H1 (cell line): ENCODE measurements at regions not wholly inside any gene's neighbourhood (a gene's known extent, or its start where the extent isn't known, plus 50 kb on each side); places are given as distances from the start of the nearest gene placed in this dataset.

Experiments
- CTCF ChIA-PET: fragments of 300-600 bp; sonication (Branson Sonifier 250); formaldehyde crosslinking; loops from one replicate; lab custom pipeline; 2021; ENCODE audit not compliant: partially characterized antibody; lab: Charles Lee
- POLR2A ChIA-PET: fragments of 300-600 bp; sonication (Branson Sonifier 250); formaldehyde crosslinking; loops from one replicate; lab custom pipeline; 2021; ENCODE audit warnings: inconsistent platforms; ENCODE audit not compliant: partially characterized antibody; lab: Charles Lee
- DNase-seq, 2 experiments: peaks; one replicate each; pipeline versions ENCODE4 v3.0.0 to v3.0.0-alpha.2; 2010 to 2022; ENCODE audit warnings: low spot score in 2 of 2, low read depth in 1 of 2, mixed read lengths in 1 of 2
- FAIRE-seq: peaks from 2 replicates; lab custom pipeline; 2011; peaks lifted over from hg19 to GRCh38; lab: Jason Lieb, UNC
- H2AFZ ChIP-seq: 2 replicates; pipeline ENCODE4 v1.8.1; 2012; ENCODE audit warnings: low read length, inconsistent platforms
- H2AK5ac ChIP-seq: 2 replicates; pipeline ENCODE4 v1.6.1; 2013; ENCODE audit warnings: low read depth, low read length
- H2BK120ac ChIP-seq: replicated peaks from 2 replicates; pipeline ENCODE3; 2013; ENCODE audit warnings: low read depth, low read length, inconsistent platforms
- H2BK12ac ChIP-seq: 2 replicates; pipeline ENCODE4 v1.6.1; 2013; ENCODE audit warnings: low read depth, low read length
- H2BK15ac ChIP-seq: 2 replicates; pipeline ENCODE4 v1.6.1; 2013; ENCODE audit warnings: low read length
- H2BK20ac ChIP-seq: 2 replicates; pipeline ENCODE4 v1.6.1; 2013; ENCODE audit warnings: low read length
- H2BK5ac ChIP-seq: 2 replicates; pipeline ENCODE4 v1.6.1; 2013; ENCODE audit warnings: low read depth, low read length
- H3K14ac ChIP-seq: 2 replicates; pipeline ENCODE4 v1.6.1; 2013; ENCODE audit warnings: inconsistent platforms; ENCODE audit not compliant: insufficient read length
- H3K18ac ChIP-seq: 2 replicates; pipeline ENCODE4 v1.6.1; 2013; ENCODE audit warnings: low read length; ENCODE audit errors: extremely low read depth
- H3K23ac ChIP-seq: 2 replicates; pipeline ENCODE4 v1.6.1; 2013; ENCODE audit warnings: inconsistent platforms; ENCODE audit not compliant: insufficient read length
- H3K23me2 ChIP-seq: 2 replicates; pipeline ENCODE4 v1.6.1; 2013; ENCODE audit warnings: low read depth, low read length
- H3K27ac ChIP-seq: 2 replicates; pipeline ENCODE4 v1.6.1; 2011; ENCODE audit warnings: low read depth, low read length, inconsistent platforms
- H3K27me3 ChIP-seq, 4 experiments: replicated peaks in 1 of 4; 1 replicate in 1 of 4; 2 replicates in 3 of 4; pipeline versions ENCODE4 v1.6.1 to v1.8.1; 2011 to 2013; ENCODE audit warnings: low read length in 3 of 4, mild to moderate bottlenecking in 3 of 4, inconsistent platforms in 2 of 4, mixed read lengths in 2 of 4, moderate library complexity in 1 of 4; ENCODE audit not compliant: control insufficient read depth in 3 of 4, insufficient read depth in 3 of 4; ENCODE audit errors: extremely low read depth in 1 of 4
- H3K36me3 ChIP-seq, 4 experiments: 2 replicates each; pipeline versions ENCODE4 v1.6.1 to v1.8.1; 2011 to 2013; ENCODE audit warnings: mild to moderate bottlenecking in 4 of 4, low read length in 3 of 4, moderate library complexity in 2 of 4, control low read depth in 1 of 4, inconsistent platforms in 1 of 4; ENCODE audit not compliant: insufficient read depth in 4 of 4, control insufficient read depth in 2 of 4
- H3K4ac ChIP-seq: replicated peaks from 2 replicates; pipeline ENCODE3; 2013; ENCODE audit warnings: low read length, low read depth, mixed read lengths, inconsistent platforms; ENCODE audit not compliant: insufficient read length
- H3K4me1 ChIP-seq, 4 experiments: replicated peaks in 1 of 4; 1 replicate in 1 of 4; 2 replicates in 3 of 4; pipeline versions ENCODE4 v1.6.1 to v1.8.1; 2011 to 2013; ENCODE audit warnings: low read length in 3 of 4, inconsistent platforms in 2 of 4, mixed read lengths in 1 of 4; ENCODE audit not compliant: insufficient read depth in 4 of 4, control insufficient read depth in 3 of 4
- H3K4me2 ChIP-seq, 2 experiments: 2 replicates each; pipeline versions ENCODE4 v1.6.1 to v1.8.1; 2011 to 2013; ENCODE audit warnings: low read depth in 2 of 2, low read length in 2 of 2, control low read depth in 1 of 2, inconsistent platforms in 1 of 2, mild to moderate bottlenecking in 1 of 2; ENCODE audit not compliant: insufficient read depth in 1 of 2
- H3K4me3 ChIP-seq, 4 experiments: fragments of 200-600, 300-600 bp in 1 of 4; sonication (generic), shearing (Covaris generic), sonication (Bioruptor Twin) in 1 of 4; 2 replicates each; pipeline versions ENCODE4 v1.5.1 to v1.8.1; 2011 to 2016; ENCODE audit warnings: low read length in 4 of 4, low read depth in 3 of 4, control low read depth in 2 of 4, inconsistent platforms in 2 of 4, mild to moderate bottlenecking in 2 of 4, mixed read lengths in 1 of 4, moderate library complexity in 1 of 4; ENCODE audit not compliant: insufficient read depth in 2 of 4; ENCODE audit errors: extremely low read depth in 1 of 4
- H3K56ac ChIP-seq: replicated peaks from 2 replicates; pipeline ENCODE3; 2013; ENCODE audit warnings: low read depth, mild to moderate bottlenecking, mixed read lengths, low read length, inconsistent platforms; ENCODE audit not compliant: insufficient read length
- H3K79me1 ChIP-seq: 2 replicates; pipeline ENCODE4 v1.6.1; 2013; ENCODE audit warnings: low read depth, low read length, control low read depth
- H3K79me2 ChIP-seq, 2 experiments: 2 replicates each; pipeline versions ENCODE4 v1.6.1 to v1.8.1; 2012 to 2013; ENCODE audit warnings: low read length in 2 of 2, mild to moderate bottlenecking in 2 of 2, inconsistent platforms in 1 of 2; ENCODE audit not compliant: insufficient read depth in 2 of 2, control insufficient read depth in 1 of 2
- H3K9ac ChIP-seq, 4 experiments: replicated peaks in 1 of 4; 1 replicate in 1 of 4; 2 replicates in 3 of 4; pipeline versions ENCODE4 v1.6.1 to v1.8.1; 2011 to 2013; ENCODE audit warnings: low read depth in 3 of 4, low read length in 3 of 4, control low read depth in 2 of 4, mild to moderate bottlenecking in 2 of 4, moderate library complexity in 2 of 4, inconsistent platforms in 1 of 4; ENCODE audit errors: extremely low read depth in 1 of 4
- H3K9me3 ChIP-seq, 2 experiments: 2 replicates each; pipeline versions ENCODE4 v1.6.1 to v1.8.1; 2012 to 2013; ENCODE audit warnings: mild to moderate bottlenecking in 2 of 2, moderate library complexity in 2 of 2, control low read depth in 1 of 2, inconsistent platforms in 1 of 2, low read depth in 1 of 2, low read length in 1 of 2, mixed read lengths in 1 of 2; ENCODE audit not compliant: insufficient read depth in 2 of 2
- H4K20me1 ChIP-seq, 2 experiments: replicated peaks in 1 of 2; 2 replicates each; pipeline versions ENCODE3 to v1.8.1; 2011 to 2013; ENCODE audit warnings: inconsistent platforms in 2 of 2, low read length in 2 of 2, mild to moderate bottlenecking in 1 of 2; ENCODE audit not compliant: insufficient read depth in 2 of 2, control insufficient read depth in 1 of 2
- H4K5ac ChIP-seq: 2 replicates; pipeline ENCODE4 v1.6.1; 2013; ENCODE audit warnings: low read length, low read depth, mixed read lengths, inconsistent platforms; ENCODE audit not compliant: insufficient read length
- H4K8ac ChIP-seq: 2 replicates; pipeline ENCODE4 v1.8.0; 2013; ENCODE audit warnings: mild to moderate bottlenecking, moderate library complexity, low read length, inconsistent platforms; ENCODE audit not compliant: insufficient read depth; ENCODE audit errors: extremely low read depth
- H4K91ac ChIP-seq: replicated peaks from 2 replicates; pipeline ENCODE3; 2013; ENCODE audit warnings: low read length, mixed read lengths, inconsistent platforms; ENCODE audit not compliant: insufficient read length
- BACH1 ChIP-seq: IDR thresholded peaks from 2 replicates; pipeline ENCODE4 v1.6.1; 2012; ENCODE audit warnings: low read length, improper control_type of control experiment
- CBX5 ChIP-seq: fragments of 300-800, 300-1000 bp; sonication (generic); IDR thresholded peaks from 2 replicates; pipeline ENCODE4 v1.7.1; 2016; ENCODE audit warnings: antibody characterized with exemption, low read length, low read depth
- CEBPB ChIP-seq: IDR thresholded peaks from 2 replicates; pipeline ENCODE4 v1.6.1; 2012; ENCODE audit warnings: low read depth, low read length
- CTBP2 ChIP-seq: IDR thresholded peaks from 2 replicates; pipeline ENCODE4 v1.7.0; 2011; ENCODE audit warnings: borderline replicate concordance, mild to moderate bottlenecking, moderate library complexity, mixed read lengths, low read length; ENCODE audit not compliant: insufficient read depth, insufficient read length
- EZH2 ChIP-seq: fragments of 200-600 bp; sonication (generic); IDR thresholded peaks from 2 replicates; pipeline ENCODE4 v1.7.1; 2012; ENCODE audit warnings: low read depth, mild to moderate bottlenecking, moderate library complexity, low read length, inconsistent platforms; ENCODE audit not compliant: severe bottlenecking
- FOSL1 ChIP-seq: IDR thresholded peaks from 2 replicates; pipeline ENCODE4 v1.6.1; 2011; ENCODE audit warnings: mild to moderate bottlenecking, low read depth, low read length, moderate library complexity; ENCODE audit not compliant: insufficient read depth
- HDAC6 ChIP-seq: IDR thresholded peaks from one replicate; pipeline ENCODE4 v1.7.1; 2012; ENCODE audit warnings: low read depth, mild to moderate bottlenecking, inconsistent platforms, low read length, moderate library complexity
- JUND ChIP-seq: IDR thresholded peaks from 2 replicates; pipeline ENCODE4 v1.6.1; 2011; ENCODE audit warnings: mild to moderate bottlenecking, improper control_type of control experiment, low read length
- KDM5A ChIP-seq: fragments of 200-600 bp; IDR thresholded peaks from 2 replicates; pipeline ENCODE4 v1.7.1; 2012; ENCODE audit warnings: mild to moderate bottlenecking, low read length, inconsistent platforms, mixed read lengths
- NRF1 ChIP-seq: IDR thresholded peaks from 2 replicates; pipeline ENCODE4 v1.6.1; 2011; ENCODE audit warnings: mild to moderate bottlenecking, low read depth, low read length, improper control_type of control experiment
- PHF8 ChIP-seq: fragments of 200-600 bp; sonication (generic); conservative IDR thresholded peaks from 2 replicates; pipeline ENCODE4 v1.7.1; 2012; ENCODE audit warnings: low read depth, mild to moderate bottlenecking, inconsistent platforms, low read length, moderate library complexity
- TAF1 ChIP-seq: IDR thresholded peaks from 2 replicates; pipeline ENCODE4 v1.6.1; 2011; ENCODE audit warnings: mild to moderate bottlenecking, low read depth, low read length
- TBP ChIP-seq: IDR thresholded peaks from 2 replicates; pipeline ENCODE4 v1.6.1; 2011; ENCODE audit warnings: low read depth, low read length, improper control_type of control experiment
- TCF12 ChIP-seq: IDR thresholded peaks from 2 replicates; pipeline ENCODE4 v1.6.1; 2011; ENCODE audit warnings: low read depth, mild to moderate bottlenecking, low read length
- YY1 ChIP-seq: IDR thresholded peaks from 2 replicates; pipeline ENCODE4 v1.6.1; 2011; ENCODE audit warnings: low read depth, mild to moderate bottlenecking, low read length
- WGBS, 2 experiments: shearing (Covaris generic) in 1 of 2; methylation state at CpG; one replicate each; pipeline versions ENCODE4 v1.1.6 to v1.1.7; 2013 to 2015; ENCODE audit warnings: low lambda C conversion rate in 2 of 2, mixed read lengths in 2 of 2, inconsistent platforms in 1 of 2, low coverage in 1 of 2, missing lambda C conversion rate in 1 of 2; ENCODE audit not compliant: insufficient replicate concordance in 2 of 2, insufficient coverage in 1 of 2, insufficient read length in 1 of 2; ENCODE audit errors: extremely low coverage in 1 of 2, missing lambda C conversion rate in 1 of 2; 5-methylcytosine and 5-hydroxymethylcytosine counted together

DNA sequence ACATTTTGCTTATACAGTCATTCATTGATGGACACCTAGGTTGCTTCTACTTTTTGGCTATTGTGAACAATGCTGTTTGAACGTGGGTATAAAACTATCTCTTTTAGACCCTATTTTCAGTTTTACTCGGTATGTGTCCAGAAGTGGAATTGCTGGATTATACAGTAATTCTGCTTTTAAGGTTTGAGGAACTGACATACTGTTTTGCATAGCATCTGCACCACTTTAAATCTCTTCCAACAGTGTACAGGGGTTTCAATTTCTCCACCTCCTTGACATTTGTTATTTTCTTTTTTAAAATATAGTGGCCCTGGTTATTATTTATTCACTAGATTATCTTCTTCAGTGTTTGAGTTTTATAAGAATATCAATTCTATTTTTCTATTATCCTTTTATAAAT lies 116.9 kb downstream of the USP22 start:
- no peak overlapping the region for H3K18ac ChIP-seq
- H2AFZ ChIP-seq, result no peak overlapping the region
- no peak overlapping the region for H2BK5ac ChIP-seq
- no peak overlapping the region for H3K9ac ChIP-seq
- H2BK12ac ChIP-seq, result no peak overlapping the region
- no peak overlapping the region for H4K5ac ChIP-seq
- ChIA-PET CTCF (no interaction called here), POLR2A (no interaction called here)
- no peak overlapping the region for H3K27ac ChIP-seq
- no peaks in the 10 kb centered on the region for H3K23me2 ChIP-seq
- no peak overlapping the region for H3K23ac ChIP-seq
- WGBS, 2 experiments, result 97% methylated on average over 2 of the region's 2 CpGs; no CpG with 5 or more reads in 1 of the 2 experiments
- H4K91ac ChIP-seq, result no peak overlapping the region
- no peaks in the 10 kb centered on the region for H3K4me1 ChIP-seq
- DNase-seq, result no peak
- H3K36me3 ChIP-seq, result no peaks in the 10 kb centered on the region; a peak in 1 of 8 replicates
- H3K4ac ChIP-seq, result no peak overlapping the region
- H4K8ac ChIP-seq, result no peak overlapping the region
- H3K27me3 ChIP-seq, result no peaks in the 10 kb centered on the region
- peaks cover 0 to 3% of the 10 kb centered on the region in 2 experiments for H4K20me1 ChIP-seq
- no peak overlapping the region for H3K4me2 ChIP-seq
- no peak overlapping the region for H3K4me3 ChIP-seq
- H3K56ac ChIP-seq, result no peak overlapping the region
- no peak overlapping the region for H3K14ac ChIP-seq
- H3K79me1 ChIP-seq, result no peaks in the 10 kb centered on the region
- no peak for FAIRE-seq
- H3K79me2 ChIP-seq, result peaks cover 0 to 7% of the 10 kb centered on the region in 2 experiments; a peak in 1 of 4 replicates
- no peak overlapping the region for H2BK120ac ChIP-seq
- no peaks in the 10 kb centered on the region for H3K9me3 ChIP-seq
- H2BK15ac ChIP-seq, result no peak overlapping the region
- no peak overlapping the region for H2BK20ac ChIP-seq
- no peak overlapping the region for H2AK5ac ChIP-seq
- TF ChIP-seq KDM5A (no peak), JUND (no peak), EZH2 (no peak), CBX5 (no peak), CTBP2 (no peak), TBP (no peak), PHF8 (no peak), TAF1 (no peak), BACH1 (no peak), NRF1 (no peak), YY1 (no peak), TCF12 (no peak), FOSL1 (no peak), CEBPB (no peak), HDAC6 (no peak)
